ENCODE measurements at regions not wholly inside any gene's neighbourhood (a gene's known extent, or its start where the extent isn't known, plus 50 kb on each side); places are given as distances from the start of the nearest gene placed in this dataset.
"Not testable (repeated sequence)": the region's sequence is repeated elsewhere in the genome, so short reads cannot be mapped to it uniquely, and the experiment has no call there.

DNA sequence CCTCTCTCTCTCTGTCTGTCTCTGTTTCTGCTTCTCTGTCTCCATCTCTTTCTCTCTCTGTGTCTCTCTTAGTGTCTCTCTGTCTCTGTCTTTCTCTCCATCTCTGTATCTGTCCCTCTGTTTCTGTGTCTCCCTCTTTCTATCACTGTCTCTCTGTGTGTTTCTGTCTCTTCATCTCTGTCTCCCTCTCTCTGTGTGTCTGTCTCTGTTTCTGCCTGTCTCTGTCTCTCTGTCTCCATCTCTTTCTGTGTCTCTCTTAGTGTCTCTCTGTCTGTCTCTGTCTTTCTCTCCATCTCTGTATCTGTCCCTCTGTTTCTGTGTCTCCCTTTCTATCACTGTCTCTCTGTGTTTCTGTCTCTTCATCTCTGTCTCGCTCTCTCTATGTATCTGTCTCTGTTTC lies 125.4 kb upstream of the TPTE start:
- CTCF ChIA-PET; H3K27ac Mint-ChIP-seq; H3K4me1 Mint-ChIP-seq; ATAC-seq; H3K27me3 Mint-ChIP-seq (ENCODE audit: low read depth); H3K9me3 Mint-ChIP-seq; H3K36me3 Mint-ChIP-seq; DNase-seq (ENCODE audit: low spot score); H3K4me3 Mint-ChIP-seq; POLR2A ChIA-PET: not testable (repeated sequence)

DNA sequence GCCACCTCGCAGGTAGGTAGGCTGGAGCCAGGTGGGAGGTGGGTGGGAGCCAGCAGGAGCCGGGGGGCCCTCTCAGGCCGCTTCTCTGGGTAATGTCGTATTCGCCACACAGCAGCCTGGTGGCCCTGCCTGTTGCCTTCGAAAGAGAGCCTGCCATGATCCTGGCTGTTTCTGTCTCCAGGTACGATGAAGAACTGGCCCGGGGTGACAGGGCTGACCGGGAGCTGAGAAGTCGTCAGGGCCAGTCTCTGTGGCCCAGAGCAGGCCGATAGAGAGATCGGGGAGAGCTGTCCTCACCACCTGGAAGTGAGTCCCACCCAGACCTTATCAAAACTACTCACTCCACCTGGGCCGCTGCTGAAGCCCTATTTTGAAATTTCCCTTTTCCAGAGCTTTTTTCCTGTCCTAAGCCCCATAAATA lies 123.9 kb upstream of the TPTE start:
- H3K4me1 Mint-ChIP-seq; DNase-seq (ENCODE audit: low spot score); H3K27me3 Mint-ChIP-seq (ENCODE audit: low read depth); H3K27ac Mint-ChIP-seq; ATAC-seq; H3K4me3 Mint-ChIP-seq; H3K9me3 Mint-ChIP-seq; CTCF ChIA-PET; H3K36me3 Mint-ChIP-seq; POLR2A ChIA-PET: not testable (repeated sequence)

DNA sequence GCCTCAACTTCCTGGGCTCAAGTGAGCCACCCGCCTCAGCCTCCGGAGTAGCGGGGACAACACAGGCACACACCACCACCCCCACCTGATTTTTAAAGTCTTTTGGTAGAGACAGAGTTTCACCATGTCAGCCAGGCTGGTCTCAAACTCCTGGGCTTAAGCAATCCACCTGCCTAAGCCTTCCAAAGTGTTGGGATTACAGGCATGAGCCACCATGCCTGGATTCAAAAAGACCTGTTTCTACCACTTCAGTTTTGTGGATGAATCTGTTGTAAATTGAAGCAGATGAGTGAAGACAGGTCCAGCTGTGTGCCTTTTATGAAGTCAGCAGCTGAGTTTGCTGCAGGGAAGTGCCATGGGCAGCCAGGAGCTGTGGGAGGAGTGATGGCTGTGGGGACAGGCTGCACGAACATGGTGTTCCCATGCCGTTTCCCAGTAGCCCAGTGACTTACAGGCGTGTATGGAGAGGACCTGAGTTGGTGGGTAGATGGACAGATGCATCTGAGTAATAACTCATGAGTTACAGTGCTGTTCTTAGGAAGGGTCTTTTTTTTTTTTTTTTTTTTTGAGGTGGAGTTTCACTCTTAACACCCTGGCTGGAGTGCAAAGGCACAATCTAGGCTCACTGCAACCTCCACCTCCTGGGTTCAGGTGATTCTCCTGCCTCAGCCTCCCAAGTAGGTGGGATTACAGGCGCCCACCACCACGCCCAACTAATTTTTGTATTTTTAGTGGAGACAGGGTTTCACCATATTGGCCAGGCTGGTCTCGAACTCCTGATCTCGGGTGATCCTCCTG lies 122.5 kb upstream of the TPTE start:
- H3K27ac Mint-ChIP-seq, POLR2A ChIA-PET, H3K9me3 Mint-ChIP-seq: not testable (repeated sequence)

DNA sequence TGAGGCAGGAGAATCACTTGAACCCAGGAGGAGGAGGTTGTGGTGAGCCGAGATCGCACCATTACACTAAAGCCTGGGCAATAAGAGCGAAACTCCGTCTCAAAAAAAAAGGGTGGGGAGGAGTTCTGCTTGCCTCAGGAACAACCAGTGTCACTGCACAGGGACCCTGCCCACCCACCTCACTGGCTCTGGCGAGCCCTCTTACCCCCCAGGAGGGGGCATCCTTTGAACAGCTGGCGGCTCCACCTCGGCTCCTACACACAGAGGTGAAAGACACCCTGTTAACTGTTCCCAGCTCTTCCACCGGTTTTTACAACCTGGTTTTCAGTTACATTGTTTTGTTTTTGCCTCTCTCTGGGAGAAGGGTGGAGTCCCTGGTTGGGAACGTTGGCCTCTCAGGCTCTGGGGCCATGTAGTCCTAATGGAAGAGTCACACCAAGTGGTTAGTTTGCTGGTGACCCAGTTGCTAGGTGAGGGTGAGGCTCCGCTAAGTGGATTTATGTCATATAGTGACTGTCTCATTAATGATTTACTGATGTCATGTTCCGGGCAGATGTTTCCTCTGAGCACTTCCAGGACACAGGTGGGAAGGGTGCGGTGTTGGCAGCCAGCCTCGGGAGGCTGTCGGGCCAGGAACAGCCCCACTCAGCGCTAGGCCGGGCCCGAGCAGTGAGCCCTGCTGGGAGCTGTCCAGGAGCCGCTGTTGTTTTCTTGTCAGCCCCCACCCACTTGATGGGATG lies 120.6 kb upstream of the TPTE start:
- POLR2A ChIA-PET; DNase-seq (ENCODE audit: low spot score); H3K4me1 Mint-ChIP-seq; ATAC-seq; H3K27ac Mint-ChIP-seq; H3K4me3 Mint-ChIP-seq; CTCF ChIA-PET: not testable (repeated sequence)
- H3K9me3 Mint-ChIP-seq: peaks cover 15% of the 10 kb centered on the region
- peaks cover 12% of the 10 kb centered on the region for H3K27me3 Mint-ChIP-seq (ENCODE audit: low read depth)
- H3K36me3 Mint-ChIP-seq: peaks cover 19% of the 10 kb centered on the region

More for the DNA sequence above, 122.5 kb upstream of the TPTE start:
- H3K4me3 Mint-ChIP-seq; H3K27me3 Mint-ChIP-seq (ENCODE audit: low read depth); DNase-seq (ENCODE audit: low spot score); H3K36me3 Mint-ChIP-seq; ATAC-seq; H3K4me1 Mint-ChIP-seq; CTCF ChIA-PET: not testable (repeated sequence)

DNA sequence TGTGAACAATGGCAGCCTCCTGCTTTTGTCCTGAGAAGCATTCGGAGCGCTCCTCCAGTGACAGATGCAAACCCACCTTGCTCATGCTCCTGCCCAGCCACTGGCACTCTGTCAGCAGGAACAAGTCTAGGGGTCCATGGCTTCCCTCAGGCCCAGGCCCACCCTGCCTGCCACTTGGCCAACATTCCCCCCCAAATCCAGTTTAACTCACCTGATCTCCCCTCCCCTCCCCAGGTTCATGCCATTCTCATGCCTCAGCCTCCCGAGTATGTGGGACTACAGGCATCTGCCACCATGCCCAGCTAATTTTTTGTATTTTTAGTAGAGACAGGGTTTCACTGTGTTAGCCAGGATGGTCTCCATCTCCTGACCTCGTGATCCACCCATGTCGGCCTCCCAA lies 118.9 kb upstream of the TPTE start:
- CTCF ChIA-PET; H3K27ac Mint-ChIP-seq; POLR2A ChIA-PET; DNase-seq (ENCODE audit: low spot score); H3K4me1 Mint-ChIP-seq; H3K4me3 Mint-ChIP-seq; ATAC-seq: not testable (repeated sequence)
- Mint-ChIP-seq H3K27me3 (ENCODE audit: low read depth) (peaks cover 12% of the 10 kb centered on the region), H3K36me3 (peaks cover 25% of the 10 kb centered on the region), H3K9me3 (peaks cover 18% of the 10 kb centered on the region)

DNA sequence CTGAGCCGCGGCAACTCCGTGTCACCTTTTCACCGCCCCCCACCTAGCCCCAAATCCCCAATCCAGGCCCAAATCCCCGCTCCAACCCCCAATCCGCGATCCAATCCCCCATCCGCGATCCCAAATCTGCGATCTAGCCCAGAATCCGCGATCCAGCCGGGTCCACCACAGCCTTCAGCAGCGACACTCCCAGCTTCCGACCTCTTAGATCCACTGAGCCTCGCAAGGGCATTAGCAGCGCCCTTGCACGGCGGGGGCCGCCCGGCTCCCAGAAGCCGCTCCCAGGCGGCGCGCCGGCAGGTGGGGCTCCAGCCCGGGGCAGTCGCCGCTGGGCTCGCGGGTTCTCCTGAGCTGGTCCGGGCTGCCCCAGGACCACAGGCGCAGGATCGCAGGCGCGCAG lies 116.1 kb upstream of the TPTE start:
- H3K27ac Mint-ChIP-seq; H3K27me3 Mint-ChIP-seq (ENCODE audit: low read depth); CTCF ChIA-PET; POLR2A ChIA-PET; H3K4me1 Mint-ChIP-seq; ATAC-seq; DNase-seq (ENCODE audit: low spot score); H3K4me3 Mint-ChIP-seq: not testable (repeated sequence)
- H3K36me3 Mint-ChIP-seq: peaks cover 19% of the 10 kb centered on the region
- peaks cover 14% of the 10 kb centered on the region for H3K9me3 Mint-ChIP-seq

DNA sequence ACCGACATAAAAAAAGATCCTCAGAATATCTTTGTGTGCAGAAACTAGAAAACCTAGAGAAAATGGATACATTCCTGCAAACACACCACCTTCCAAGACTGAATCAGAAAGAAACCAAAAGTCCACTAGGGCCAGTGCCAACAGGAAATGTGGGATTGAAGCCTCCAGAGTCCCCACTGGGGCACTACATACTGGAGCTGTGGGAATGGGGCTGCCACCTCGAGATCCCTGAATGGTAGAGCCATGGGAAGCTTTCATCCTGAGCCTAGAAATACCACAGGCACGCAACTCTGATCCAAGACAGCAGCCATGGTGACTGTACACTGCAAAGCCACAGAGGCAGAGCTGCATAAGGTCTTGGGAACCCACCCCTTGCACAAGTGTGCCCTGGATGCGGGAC lies 111.6 kb upstream of the TPTE start:
- H3K27me3 Mint-ChIP-seq (ENCODE audit: low read depth); H3K4me3 Mint-ChIP-seq; CTCF ChIA-PET; H3K27ac Mint-ChIP-seq; ATAC-seq; H3K9me3 Mint-ChIP-seq; DNase-seq (ENCODE audit: low spot score); POLR2A ChIA-PET; H3K4me1 Mint-ChIP-seq: not testable (repeated sequence)
- peaks cover 12% of the 10 kb centered on the region for H3K36me3 Mint-ChIP-seq

DNA sequence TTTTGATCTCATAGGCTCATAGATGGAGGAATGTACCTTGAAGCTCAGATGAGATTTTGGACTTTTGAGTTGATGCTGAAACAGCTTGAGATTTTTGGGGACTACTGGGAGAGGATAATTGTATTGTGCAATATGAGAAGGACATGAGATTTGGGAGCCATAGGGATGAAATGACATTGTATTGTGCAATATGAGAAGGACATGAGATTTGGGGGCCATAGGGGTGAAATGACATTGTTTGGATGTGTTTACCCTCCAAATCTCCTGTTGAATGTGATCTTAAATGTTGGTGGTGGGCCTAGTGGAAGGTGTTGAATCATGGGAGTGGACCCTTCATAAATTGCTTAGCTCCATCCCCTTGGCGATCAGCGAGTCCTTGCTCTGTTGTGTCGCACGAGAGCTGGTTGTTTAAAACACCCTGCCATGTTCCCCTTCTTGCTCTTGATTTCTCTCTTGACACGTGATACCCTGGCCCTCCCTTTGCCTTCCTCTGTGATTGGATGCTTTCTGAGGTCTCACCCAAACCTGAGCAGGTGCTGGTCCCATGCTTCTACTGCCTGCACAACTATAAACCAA lies 110.9 kb upstream of the TPTE start:
- ATAC-seq; H3K36me3 Mint-ChIP-seq; CTCF ChIA-PET; H3K9me3 Mint-ChIP-seq; H3K4me3 Mint-ChIP-seq; H3K27me3 Mint-ChIP-seq (ENCODE audit: low read depth); H3K27ac Mint-ChIP-seq; DNase-seq (ENCODE audit: low spot score); H3K4me1 Mint-ChIP-seq; POLR2A ChIA-PET: not testable (repeated sequence)

DNA sequence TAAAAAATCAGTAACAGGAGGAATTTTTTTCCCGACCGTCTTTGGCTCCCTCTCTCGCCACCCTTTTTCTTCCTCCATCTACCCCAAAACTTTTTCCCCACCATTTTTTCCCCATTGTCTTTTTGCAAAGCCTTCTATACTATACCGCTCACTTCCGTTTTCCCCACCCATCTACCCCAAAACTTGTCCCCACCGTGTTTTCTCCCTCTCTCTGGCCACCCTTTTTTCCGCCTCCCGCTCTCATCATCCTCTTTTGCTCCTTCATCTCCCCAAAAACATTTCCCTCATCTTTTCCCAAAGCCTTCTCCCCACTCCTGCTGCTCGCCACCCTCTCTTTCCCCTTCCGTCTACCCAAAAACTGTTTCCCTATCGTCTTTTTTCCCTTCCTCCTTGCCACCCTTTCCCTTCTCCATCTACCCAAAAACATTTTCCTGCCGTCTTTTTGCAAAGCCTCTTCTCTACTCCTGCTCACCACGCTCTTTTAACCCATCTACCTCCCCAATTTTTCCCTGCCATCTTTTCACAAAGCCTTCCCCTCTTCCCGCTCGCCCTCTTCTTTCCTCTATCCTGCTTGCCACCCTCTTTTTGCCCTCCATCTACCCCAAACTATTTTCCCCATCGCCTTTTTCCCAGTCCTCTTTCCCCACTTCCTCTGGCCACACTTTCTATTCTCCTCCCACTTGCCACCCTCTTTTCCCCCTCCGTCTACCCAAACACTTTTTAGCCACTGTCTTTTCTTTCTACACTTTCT lies 109.4 kb upstream of the TPTE start:
- H3K27me3 Mint-ChIP-seq (ENCODE audit: low read depth); H3K36me3 Mint-ChIP-seq; H3K4me1 Mint-ChIP-seq; POLR2A ChIA-PET; H3K9me3 Mint-ChIP-seq; H3K27ac Mint-ChIP-seq; ATAC-seq; H3K4me3 Mint-ChIP-seq; CTCF ChIA-PET; DNase-seq (ENCODE audit: low spot score): not testable (repeated sequence)

DNA sequence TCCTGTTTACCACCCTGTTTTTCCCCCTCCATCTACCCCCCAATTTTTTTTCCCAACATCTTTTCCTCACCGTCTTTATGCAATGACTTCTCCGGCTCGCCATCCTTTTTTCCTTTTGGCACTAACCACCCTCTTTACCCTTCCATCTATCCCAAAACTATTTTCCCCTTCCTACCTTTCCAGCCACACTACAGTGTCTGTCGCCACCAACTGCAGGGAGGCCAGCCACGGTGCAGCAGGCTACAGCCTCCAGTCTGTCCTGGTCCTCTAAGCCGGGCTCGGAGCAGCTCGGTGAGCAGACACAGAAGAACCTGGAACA lies 108.5 kb upstream of the TPTE start:
- H3K4me1 Mint-ChIP-seq; H3K36me3 Mint-ChIP-seq; CTCF ChIA-PET; H3K4me3 Mint-ChIP-seq; H3K9me3 Mint-ChIP-seq; ATAC-seq; POLR2A ChIA-PET; H3K27ac Mint-ChIP-seq; DNase-seq (ENCODE audit: low spot score); H3K27me3 Mint-ChIP-seq (ENCODE audit: low read depth): not testable (repeated sequence)

DNA sequence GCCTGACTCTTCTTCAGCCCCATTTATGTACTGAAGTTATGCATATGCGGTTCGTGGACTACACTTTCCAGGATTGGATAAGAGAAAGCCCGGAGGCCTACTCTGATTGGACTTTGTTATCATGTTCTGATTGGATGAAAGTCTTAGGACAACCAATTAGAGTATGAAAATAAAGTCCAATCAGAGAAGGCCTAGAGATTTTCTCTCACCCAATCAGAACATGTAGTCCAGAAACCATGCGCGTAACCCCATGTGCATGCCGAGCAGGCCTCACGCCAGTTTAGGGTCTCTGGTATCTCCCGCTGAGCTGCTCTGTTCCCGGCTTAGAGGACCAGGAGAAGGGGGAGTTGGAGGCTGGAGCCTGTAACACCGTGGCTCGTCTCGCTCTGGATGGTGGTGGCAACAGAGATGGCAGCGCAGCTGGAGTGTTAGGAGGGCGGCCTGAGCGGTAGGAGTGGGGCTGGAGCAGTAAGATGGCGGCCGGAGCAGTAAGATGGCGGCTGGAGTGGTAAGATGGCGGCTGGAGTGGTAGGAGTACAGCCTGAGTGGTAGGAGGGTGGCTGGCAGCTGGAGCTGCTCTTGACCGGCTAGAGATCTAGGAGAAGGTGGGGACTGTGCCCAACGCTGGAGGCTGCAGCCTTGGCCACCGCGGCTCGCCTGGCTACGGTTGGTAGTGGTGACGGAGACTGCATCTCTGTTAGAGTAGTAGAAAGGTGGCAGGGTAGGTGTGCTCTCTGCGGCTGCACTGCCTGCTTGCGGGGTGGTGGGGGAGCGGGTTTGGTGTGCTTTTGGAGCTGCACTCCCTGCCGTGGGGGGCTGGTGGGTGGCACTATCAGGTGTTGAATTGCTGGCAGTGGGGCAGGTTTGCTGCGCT lies 107.9 kb upstream of the TPTE start:
- CTCF ChIA-PET; DNase-seq (ENCODE audit: low spot score); H3K4me1 Mint-ChIP-seq; H3K36me3 Mint-ChIP-seq; H3K9me3 Mint-ChIP-seq; H3K27me3 Mint-ChIP-seq (ENCODE audit: low read depth); ATAC-seq; H3K4me3 Mint-ChIP-seq; POLR2A ChIA-PET; H3K27ac Mint-ChIP-seq: not testable (repeated sequence)
